H9 (cell line): ENCODE measurements at regions not wholly inside any gene's neighbourhood (a gene's known extent, or its start where the extent isn't known, plus 50 kb on each side); places are given as distances from the start of the nearest gene placed in this dataset.

Experiments used
- DNase-seq: peaks from one replicate; pipeline ENCODE4 v3.0.0-alpha.2; 2017
- H2AFZ ChIP-seq: one replicate; pipeline ENCODE4 v1.6.1; 2013; ENCODE audit warnings: mild to moderate bottlenecking, low read length, control low read depth, moderate library complexity
- H2AK5ac ChIP-seq: 2 replicates; pipeline ENCODE4 v1.6.1; 2013; ENCODE audit warnings: low read length, control low read depth, mixed read lengths; ENCODE audit not compliant: insufficient read length
- H2BK120ac ChIP-seq: one replicate; pipeline ENCODE4 v1.6.1; 2013; ENCODE audit warnings: low read depth, mild to moderate bottlenecking, low read length, control low read depth, inconsistent platforms; ENCODE audit not compliant: poor library complexity, severe bottlenecking
- H2BK12ac ChIP-seq: 2 replicates; pipeline ENCODE4 v1.6.1; 2013; ENCODE audit warnings: low read length, control low read depth, mixed read lengths, low read depth; ENCODE audit not compliant: insufficient read length
- H2BK15ac ChIP-seq: 2 replicates; pipeline ENCODE4 v1.6.1; 2013; ENCODE audit warnings: low read depth, low read length, control low read depth
- H2BK20ac ChIP-seq: one replicate; pipeline ENCODE4 v1.6.1; 2013; ENCODE audit warnings: low read depth, mild to moderate bottlenecking, low read length, control low read depth, inconsistent platforms; ENCODE audit not compliant: poor library complexity, severe bottlenecking
- H2BK5ac ChIP-seq: 2 replicates; pipeline ENCODE4 v1.6.1; 2013; ENCODE audit warnings: low read length, control low read depth, mixed read lengths; ENCODE audit not compliant: insufficient read length
- H3K14ac ChIP-seq: 2 replicates; pipeline ENCODE4 v1.6.1; 2013; ENCODE audit warnings: low read length, control low read depth; ENCODE audit not compliant: insufficient read depth
- H3K18ac ChIP-seq: 2 replicates; pipeline ENCODE4 v1.6.1; 2013; ENCODE audit warnings: low read depth, mild to moderate bottlenecking, mixed read lengths, low read length, control low read depth; ENCODE audit not compliant: insufficient read length
- H3K23ac ChIP-seq: 2 replicates; pipeline ENCODE4 v1.6.1; 2013; ENCODE audit warnings: low read length, control low read depth, mixed read lengths, low read depth; ENCODE audit not compliant: insufficient read length
- H3K23me2 ChIP-seq: 2 replicates; pipeline ENCODE4 v1.6.1; 2013; ENCODE audit warnings: low read depth, mild to moderate bottlenecking, mixed read lengths, low read length, control low read depth; ENCODE audit not compliant: insufficient read length, poor library complexity, severe bottlenecking
- H3K27ac ChIP-seq: 2 replicates; pipeline ENCODE4 v1.5.1; 2013; ENCODE audit warnings: low read length, control low read depth, mixed read lengths, low read depth; ENCODE audit not compliant: insufficient read length
- H3K27me3 ChIP-seq: 2 replicates; pipeline ENCODE4 v1.6.1; 2013; ENCODE audit warnings: low read length, control low read depth, inconsistent platforms; ENCODE audit not compliant: insufficient read depth
- H3K4ac ChIP-seq: 2 replicates; pipeline ENCODE4 v1.6.1; 2013; ENCODE audit warnings: low read depth, mild to moderate bottlenecking, control low read depth, inconsistent platforms, low read length, moderate library complexity
- H3K4me1 ChIP-seq: 2 replicates; pipeline ENCODE4 v1.6.1; 2013; ENCODE audit warnings: low read length, control low read depth, inconsistent platforms; ENCODE audit not compliant: insufficient read depth
- H3K4me2 ChIP-seq: 2 replicates; pipeline ENCODE4 v1.6.1; 2013; ENCODE audit warnings: low read length, control low read depth, mixed read lengths; ENCODE audit not compliant: insufficient read length, insufficient read depth
- H3K56ac ChIP-seq: 2 replicates; pipeline ENCODE4 v1.6.1; 2013; ENCODE audit warnings: low read depth, mild to moderate bottlenecking, mixed read lengths, low read length, control low read depth; ENCODE audit not compliant: insufficient read length
- H3K79me1 ChIP-seq: 2 replicates; pipeline ENCODE4 v1.6.1; 2013; ENCODE audit warnings: low read depth, mild to moderate bottlenecking, moderate library complexity, low read length, control low read depth, inconsistent platforms; ENCODE audit not compliant: insufficient read depth, poor library complexity, severe bottlenecking
- H3K79me2 ChIP-seq: 2 replicates; pipeline ENCODE4 v1.6.1; 2013; ENCODE audit warnings: low read length, control low read depth, inconsistent platforms; ENCODE audit not compliant: insufficient read depth
- H3K9ac ChIP-seq: 2 replicates; pipeline ENCODE4 v1.6.1; 2013; ENCODE audit warnings: low read length, control low read depth, mixed read lengths; ENCODE audit not compliant: insufficient read length; ENCODE audit errors: extremely low read depth
- H3K9me3 ChIP-seq: one replicate; pipeline ENCODE4 v1.6.1; 2013; ENCODE audit warnings: low read depth, low read length, inconsistent platforms; ENCODE audit not compliant: control insufficient read depth
- H3T11ph ChIP-seq: one replicate; pipeline ENCODE4 v1.6.1; 2013; ENCODE audit warnings: mild to moderate bottlenecking, low read length, control low read depth, inconsistent platforms
- H4K20me1 ChIP-seq: one replicate; pipeline ENCODE4 v1.6.1; 2013; ENCODE audit not compliant: control insufficient read depth, insufficient read length, insufficient read depth
- H4K5ac ChIP-seq: 2 replicates; pipeline ENCODE4 v1.6.1; 2013; ENCODE audit warnings: low read depth, mild to moderate bottlenecking, mixed read lengths, low read length, control low read depth; ENCODE audit not compliant: insufficient read length
- H4K8ac ChIP-seq: replicated peaks from 2 replicates; pipeline ENCODE4 v1.6.1; 2013; ENCODE audit warnings: low read length, control low read depth, mixed read lengths, low read depth; ENCODE audit not compliant: insufficient read length
- H4K91ac ChIP-seq: 2 replicates; pipeline ENCODE4 v1.6.1; 2013; ENCODE audit warnings: low read depth, mild to moderate bottlenecking, moderate library complexity, mixed read lengths, low read length, control low read depth; ENCODE audit not compliant: insufficient read length
- H3K27ac Mint-ChIP-seq, 3 experiments: 2 replicates in 2 of 3; 3 replicates in 1 of 3; pipeline ENCODE4 v1.8.0; 2020 to 2021; ENCODE audit warnings: mixed read lengths in 3 of 3, mild to moderate bottlenecking in 1 of 3, moderate library complexity in 1 of 3
- H3K27me3 Mint-ChIP-seq: 2 replicates; pipeline ENCODE4 v1.8.0; 2021; ENCODE audit warnings: low read depth, mild to moderate bottlenecking, moderate library complexity, mixed read lengths
- H3K36me3 Mint-ChIP-seq, 3 experiments: 2 replicates in 2 of 3; 3 replicates in 1 of 3; pipeline ENCODE4 v1.8.0; 2020 to 2021; ENCODE audit warnings: low read depth in 3 of 3, mixed read lengths in 3 of 3; ENCODE audit not compliant: insufficient read depth in 1 of 3
- H3K4me1 Mint-ChIP-seq, 2 experiments: 2 replicates each; pipeline ENCODE4 v1.8.0; 2020; ENCODE audit warnings: mixed read lengths in 2 of 2
- H3K4me3 Mint-ChIP-seq, 2 experiments: 2 replicates in 1 of 2; 3 replicates in 1 of 2; pipeline ENCODE4 v1.8.0; 2020 to 2021; ENCODE audit warnings: mild to moderate bottlenecking in 2 of 2, mixed read lengths in 2 of 2, moderate library complexity in 1 of 2
- H3K9me3 Mint-ChIP-seq, 2 experiments: 2 replicates in 1 of 2; 3 replicates in 1 of 2; pipeline ENCODE4 v1.8.0; 2020; ENCODE audit warnings: mild to moderate bottlenecking in 2 of 2, mixed read lengths in 2 of 2, moderate library complexity in 1 of 2
- CTCF ChIP-seq: fragments of 200-600 bp; sonication (generic); conservative IDR thresholded peaks from 3 replicates; pipeline ENCODE4 v1.8.0; 2021; ENCODE audit warnings: antibody characterized with exemption, mild to moderate bottlenecking
- WGBS: extraction: QIAGEN DNeasy Blood & Tissue Kit; methylation state at CpG from one replicate; pipeline ENCODE4 v1.1.7; 2013; ENCODE audit warnings: missing lambda C conversion rate, low lambda C conversion rate, mixed read lengths; ENCODE audit not compliant: insufficient read length; ENCODE audit errors: extremely low coverage; 5-methylcytosine and 5-hydroxymethylcytosine counted together

GRCh38 chr16:65263896-65264295 lies 142.0 kb upstream of the CDH11 start:
- Histone ChIP-seq H4K20me1 (no peaks in the 10 kb centered on the region), H2BK20ac (no peak overlapping the region), H3K4me2 (no peak overlapping the region), H3K79me1 (no peaks in the 10 kb centered on the region), H4K5ac (no peak overlapping the region), H3K9ac (no peak overlapping the region), H3K4me1 (no peaks in the 10 kb centered on the region), H3K27ac (no peak overlapping the region), H3K23me2 (no peaks in the 10 kb centered on the region), H3T11ph (no peak overlapping the region), H2BK5ac (no peak overlapping the region), H4K8ac (no peak overlapping the region), H3K56ac (no peak overlapping the region), H3K27me3 (no peaks in the 10 kb centered on the region), H2BK15ac (no peak overlapping the region), H2BK12ac (no peak overlapping the region), H3K9me3 (no peaks in the 10 kb centered on the region), H3K14ac (no peak overlapping the region), H2AK5ac (no peak overlapping the region), H3K79me2 (no peaks in the 10 kb centered on the region), H2BK120ac (no peak overlapping the region), H2AFZ (no peak overlapping the region), H3K23ac (no peak overlapping the region), H3K4ac (no peak overlapping the region), H4K91ac (no peak overlapping the region), H3K18ac (no peak overlapping the region)
- no CpG with 5 or more reads among the region's 1 CpG for WGBS
- no peak for TF ChIP-seq CTCF
- Mint-ChIP-seq H3K4me3 (no peak overlapping the region), H3K27ac (no peak overlapping the region), H3K9me3 (peaks cover 3 to 4% of the 10 kb centered on the region in 2 experiments; a peak in 4 of 5 replicates), H3K36me3 (no peaks in the 10 kb centered on the region; a peak in 1 of 7 replicates), H3K4me1 (no peaks in the 10 kb centered on the region), H3K27me3 (no peaks in the 10 kb centered on the region; the same call in 1 of the 2 replicates)
- DNase-seq = no peak
